Mucosa of rectum (tissue), 2 donors: ENCODE measurements at regions not wholly inside any gene's neighbourhood (a gene's known extent, or its start where the extent isn't known, plus 50 kb on each side); places are given as distances from the start of the nearest gene placed in this dataset.

Source experiments
- H3K27ac ChIP-seq, 2 donors: one replicate each; pipeline ENCODE4 v1.7.0; 2013; ENCODE audit warnings: inconsistent platforms in 2 of 2, low read depth in 2 of 2, low read length in 2 of 2
- H3K27me3 ChIP-seq, 2 donors: one replicate each; pipeline ENCODE4 v1.7.0; 2013; ENCODE audit warnings: low read length in 2 of 2; ENCODE audit not compliant: control insufficient read depth in 2 of 2, insufficient read depth in 2 of 2
- H3K36me3 ChIP-seq, 2 donors: one replicate each; pipeline ENCODE4 v1.7.0; 2013; ENCODE audit warnings: low read length in 2 of 2; ENCODE audit not compliant: control insufficient read depth in 2 of 2, insufficient read depth in 2 of 2
- H3K4me1 ChIP-seq, 2 donors: one replicate each; pipeline ENCODE4 v1.7.0; 2013; ENCODE audit warnings: low read length in 2 of 2, mild to moderate bottlenecking in 1 of 2; ENCODE audit not compliant: control insufficient read depth in 2 of 2, insufficient read depth in 2 of 2
- H3K4me3 ChIP-seq, 2 donors: one replicate each; pipeline ENCODE4 v1.7.0; 2013; ENCODE audit warnings: low read length in 2 of 2
- H3K9ac ChIP-seq, 2 donors: one replicate each; pipeline ENCODE4 v1.7.0; 2013; ENCODE audit warnings: low read length in 2 of 2, low read depth in 1 of 2, mild to moderate bottlenecking in 1 of 2
- H3K9me3 ChIP-seq, 2 donors: one replicate each; pipeline ENCODE4 v1.7.0; 2013; ENCODE audit warnings: low read length in 2 of 2; ENCODE audit not compliant: control insufficient read depth in 2 of 2
- donor health status: healthy.
- donor health status: Normal muscosa, but diverticular disease.

- Histone ChIP-seq H3K9ac (no peak overlapping the region), H3K9me3 (no peaks in the 10 kb centered on the region), H3K27me3 (no peaks in the 10 kb centered on the region), H3K27ac (no peak overlapping the region), H3K4me1 (no peaks in the 10 kb centered on the region), H3K36me3 (no peaks in the 10 kb centered on the region), H3K4me3 (no peak overlapping the region)
These were observed 437.8 kb downstream of the LTN1 start for GRCh38 chr21:28554660-28555475.

- no peaks in the 10 kb centered on the region for H3K9me3 ChIP-seq
- H3K9ac ChIP-seq: no peak overlapping the region
- no peak overlapping the region for H3K27ac ChIP-seq
- no peaks in the 10 kb centered on the region for H3K36me3 ChIP-seq
- no peaks in the 10 kb centered on the region for H3K27me3 ChIP-seq
- no peaks in the 10 kb centered on the region for H3K4me1 ChIP-seq
- no peak overlapping the region for H3K4me3 ChIP-seq
These were observed 442.4 kb downstream of the LTN1 start for GRCh38 chr21:28550057-28550825.

GRCh38 chr21:28548291-28548690 is 444.4 kb downstream of the LTN1 start:
- no peaks in the 10 kb centered on the region for H3K4me1 ChIP-seq
- H3K9me3 ChIP-seq: no peaks in the 10 kb centered on the region
- H3K9ac ChIP-seq: no peak overlapping the region
- H3K27me3 ChIP-seq: no peaks in the 10 kb centered on the region
- no peaks in the 10 kb centered on the region for H3K36me3 ChIP-seq
- no peak overlapping the region for H3K4me3 ChIP-seq
- no peak overlapping the region for H3K27ac ChIP-seq

GRCh38 chr21:28547766-28548165 is 444.9 kb downstream of the LTN1 start:
- Histone ChIP-seq H3K27me3 (no peaks in the 10 kb centered on the region), H3K9ac (no peak overlapping the region), H3K27ac (no peak overlapping the region), H3K9me3 (no peaks in the 10 kb centered on the region), H3K4me1 (no peaks in the 10 kb centered on the region), H3K4me3 (no peak overlapping the region), H3K36me3 (no peaks in the 10 kb centered on the region)

GRCh38 chr21:28543975-28544374 is 448.7 kb downstream of the LTN1 start:
- Histone ChIP-seq H3K27ac (no peak overlapping the region), H3K36me3 (no peaks in the 10 kb centered on the region), H3K27me3 (no peaks in the 10 kb centered on the region), H3K9ac (no peak overlapping the region), H3K4me3 (no peak overlapping the region), H3K4me1 (no peaks in the 10 kb centered on the region), H3K9me3 (no peaks in the 10 kb centered on the region)

- Histone ChIP-seq H3K27ac (no peak overlapping the region), H3K27me3 (no peaks in the 10 kb centered on the region), H3K36me3 (no peaks in the 10 kb centered on the region), H3K9me3 (no peaks in the 10 kb centered on the region), H3K9ac (no peak overlapping the region), H3K4me1 (no peaks in the 10 kb centered on the region), H3K4me3 (no peak overlapping the region)
These were observed 451.1 kb downstream of the LTN1 start for GRCh38 chr21:28541371-28542112.

GRCh38 chr21:28540514-28540913 is 452.2 kb downstream of the LTN1 start:
- no peaks in the 10 kb centered on the region for H3K4me1 ChIP-seq
- no peaks in the 10 kb centered on the region for H3K36me3 ChIP-seq
- H3K9ac ChIP-seq: no peak overlapping the region
- H3K27ac ChIP-seq: no peak overlapping the region
- no peaks in the 10 kb centered on the region for H3K9me3 ChIP-seq
- H3K4me3 ChIP-seq: no peak overlapping the region
- H3K27me3 ChIP-seq: no peaks in the 10 kb centered on the region

- Histone ChIP-seq H3K9ac (no peak overlapping the region), H3K36me3 (no peaks in the 10 kb centered on the region), H3K4me1 (no peaks in the 10 kb centered on the region), H3K9me3 (no peaks in the 10 kb centered on the region), H3K27ac (no peak overlapping the region), H3K27me3 (no peaks in the 10 kb centered on the region), H3K4me3 (no peak overlapping the region)
These were observed 453.1 kb downstream of the LTN1 start for GRCh38 chr21:28539623-28539988.

GRCh38 chr21:28538987-28539622 is 453.6 kb downstream of the LTN1 start:
- Histone ChIP-seq H3K36me3 (no peaks in the 10 kb centered on the region), H3K27ac (no peak overlapping the region), H3K9ac (no peak overlapping the region), H3K4me1 (no peaks in the 10 kb centered on the region), H3K4me3 (no peak overlapping the region), H3K9me3 (no peaks in the 10 kb centered on the region), H3K27me3 (no peaks in the 10 kb centered on the region)
